GM19467 (cell line): ENCODE measurements at regions not wholly inside any gene's neighbourhood (a gene's known extent, or its start where the extent isn't known, plus 50 kb on each side); places are given as distances from the start of the nearest gene placed in this dataset.

Source experiments
- ATAC-seq: cut with Tn5 transposase; IDR thresholded peaks from one replicate; pipeline ENCODE4 v1.9.1; 2021; ENCODE audit warnings: mild to moderate bottlenecking, moderate library complexity; ENCODE audit not compliant: unreplicated experiment

DNA sequence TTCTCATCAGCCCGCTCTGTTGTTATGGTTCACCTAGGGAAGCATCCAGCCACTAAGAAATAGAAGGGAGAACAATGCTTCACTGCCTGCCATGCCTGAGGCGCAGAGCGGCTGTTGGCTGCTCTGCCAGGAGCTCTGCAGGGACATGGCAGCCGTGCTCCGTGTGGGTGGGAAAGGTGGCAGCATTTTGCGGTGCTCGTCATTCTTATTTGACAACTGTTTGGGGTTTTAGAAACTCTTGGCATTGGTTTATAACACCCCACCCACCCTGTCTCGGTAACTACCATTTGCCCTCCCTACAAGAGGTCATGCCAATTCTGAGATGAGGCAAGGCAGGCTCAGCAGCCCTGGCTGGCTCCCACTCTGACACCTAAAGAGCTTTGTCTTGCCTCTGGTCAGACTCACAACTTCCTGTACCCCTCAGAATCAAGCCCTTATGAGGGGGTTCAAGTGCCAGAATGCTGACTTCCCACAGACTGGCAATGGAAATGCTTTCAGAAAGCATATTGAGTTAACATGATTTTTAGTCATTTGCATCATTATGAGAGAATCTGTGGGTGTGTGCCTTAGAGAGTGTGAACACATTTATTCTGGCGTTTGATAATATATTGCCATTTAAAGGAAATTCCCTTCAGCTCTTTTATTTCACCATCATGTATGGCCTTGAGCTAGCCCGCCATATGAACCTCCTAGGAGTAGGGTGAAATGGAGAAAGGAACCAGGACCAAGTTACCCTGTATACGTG lies 288.0 kb upstream of the ANKRD55 start:
- ATAC-seq, result no peak

DNA sequence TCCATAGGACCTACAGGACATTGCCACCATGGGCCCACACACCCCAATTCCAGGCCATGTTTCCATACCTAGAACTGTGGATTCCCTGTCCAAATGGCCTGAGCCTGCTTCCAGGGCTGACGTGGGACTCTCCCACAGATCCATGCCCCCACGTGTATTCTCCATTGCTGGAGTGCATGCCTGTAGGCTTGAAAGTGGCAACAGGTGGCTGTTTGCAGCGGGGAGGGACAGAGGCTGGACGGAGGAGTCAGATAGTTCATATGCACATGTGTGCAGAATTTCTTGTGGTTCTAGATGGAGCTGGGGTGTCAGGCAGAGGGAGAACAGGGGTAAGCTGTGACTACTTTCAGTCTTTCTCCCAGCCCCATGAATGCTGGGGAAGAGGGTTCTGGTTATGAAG lies 285.7 kb upstream of the ANKRD55 start:
- ATAC-seq, result no peak

- no peak for ATAC-seq
These were observed 283.9 kb upstream of the ANKRD55 start for GRCh38 chr5:56517011-56517416.

GRCh38 chr5:56516441-56516840 lies 283.3 kb upstream of the ANKRD55 start:
- ATAC-seq, result no peak

GRCh38 chr5:56516035-56516434 lies 282.9 kb upstream of the ANKRD55 start:
- no peak for ATAC-seq

GRCh38 chr5:56515011-56515410 lies 281.9 kb upstream of the ANKRD55 start:
- ATAC-seq, result no peak

- ATAC-seq, result no peak
These were observed 281.1 kb upstream of the ANKRD55 start for GRCh38 chr5:56514245-56514644.

DNA sequence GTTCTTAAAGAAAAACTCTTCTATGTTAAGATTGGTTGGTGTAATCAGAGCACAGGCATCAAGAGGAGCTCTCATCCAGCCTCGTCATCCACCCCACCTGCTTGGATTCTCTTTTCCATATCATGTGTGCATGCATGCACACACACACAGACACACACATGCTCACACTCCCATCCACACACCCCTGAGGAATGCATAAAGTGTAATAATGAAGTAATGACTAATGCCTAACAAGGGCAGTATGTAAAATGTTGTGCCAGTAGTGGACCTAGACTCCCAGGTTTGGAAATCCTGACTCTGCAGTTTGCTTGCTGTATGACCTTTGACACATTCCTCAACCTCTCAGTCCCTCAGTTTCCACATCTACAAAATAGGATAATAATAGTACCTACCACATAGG lies 280.0 kb upstream of the ANKRD55 start:
- no peak for ATAC-seq

GRCh38 chr5:56512313-56512996 lies 279.3 kb upstream of the ANKRD55 start:
- ATAC-seq, result no peak

- ATAC-seq, result no peak
These were observed 278.3 kb upstream of the ANKRD55 start for GRCh38 chr5:56511326-56511841.

GRCh38 chr5:56508249-56508648 lies 275.1 kb upstream of the ANKRD55 start:
- no peak for ATAC-seq

GRCh38 chr5:56507351-56507930 lies 274.3 kb upstream of the ANKRD55 start:
- ATAC-seq, result no peak

- no peak for ATAC-seq
These were observed 273.3 kb upstream of the ANKRD55 start for GRCh38 chr5:56506211-56506965.

- ATAC-seq, result no peak
These were observed 270.8 kb upstream of the ANKRD55 start for GRCh38 chr5:56503929-56504328.

- ATAC-seq, result no peak
These were observed 268.8 kb upstream of the ANKRD55 start for GRCh38 chr5:56501781-56502557.

DNA sequence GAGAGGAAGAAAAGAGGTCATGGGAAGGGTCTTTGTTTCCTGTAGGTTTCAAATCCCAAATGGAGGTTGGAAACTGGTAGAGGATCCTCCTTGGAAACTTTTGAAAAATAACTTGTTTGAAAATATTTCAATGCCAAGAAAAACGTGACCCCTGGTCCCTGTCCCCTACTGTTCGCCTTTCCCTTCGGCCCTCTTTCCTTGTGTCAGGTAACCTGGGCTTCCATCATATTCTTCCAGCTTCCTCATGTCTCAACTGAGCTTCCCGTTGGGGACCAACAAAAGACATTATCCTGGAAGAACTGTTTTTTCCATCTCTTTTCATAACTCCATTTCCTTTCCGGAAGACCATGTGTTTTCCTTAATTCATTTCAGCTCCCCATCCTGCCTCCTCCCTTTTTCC lies 266.8 kb upstream of the ANKRD55 start:
- ATAC-seq, result no peak

DNA sequence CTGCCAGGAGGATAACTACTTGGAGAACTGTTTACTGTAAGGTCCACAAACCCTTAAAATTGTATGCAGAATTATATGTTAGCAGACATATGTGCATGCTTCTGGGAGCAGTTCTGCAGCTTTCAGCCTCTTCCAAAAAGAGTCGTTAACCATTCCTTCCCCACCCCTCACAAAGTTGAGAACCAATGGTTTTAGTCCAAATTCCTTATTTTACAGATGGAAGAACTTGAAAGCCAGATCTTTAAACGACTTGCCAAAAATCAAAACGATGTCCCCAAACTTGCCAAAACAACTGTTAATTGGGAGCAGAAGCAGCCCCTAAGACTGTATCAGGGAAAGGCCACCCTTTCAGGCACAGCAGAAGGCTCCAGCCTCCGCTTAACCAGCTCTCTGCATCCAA lies 266.4 kb upstream of the ANKRD55 start:
- no peak for ATAC-seq

- ATAC-seq, result no peak
These were observed 265.7 kb upstream of the ANKRD55 start for GRCh38 chr5:56498759-56499395.

DNA sequence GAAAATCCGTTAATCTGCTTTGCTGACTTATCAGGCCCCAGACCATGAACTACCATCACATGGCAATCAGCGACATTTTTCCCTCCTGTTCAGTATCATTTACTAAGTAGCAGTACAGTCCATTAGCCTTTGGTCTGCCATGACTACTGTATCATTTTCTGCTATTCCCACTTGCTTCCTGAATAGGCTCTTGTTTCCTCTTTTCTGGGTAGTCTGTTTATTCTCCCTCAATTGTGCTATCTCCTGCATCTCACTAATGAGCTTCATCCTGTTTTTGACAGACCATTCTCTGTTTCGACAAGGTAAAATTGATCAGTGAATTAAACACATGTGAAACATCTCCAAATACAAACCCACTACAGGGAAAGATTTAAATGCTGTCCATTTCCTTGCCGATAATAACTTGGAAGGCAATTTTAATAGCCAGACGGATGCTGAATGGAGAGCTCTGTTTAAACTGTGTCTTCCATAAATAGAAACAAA lies 263.5 kb upstream of the ANKRD55 start:
- ATAC-seq, result no peak

DNA sequence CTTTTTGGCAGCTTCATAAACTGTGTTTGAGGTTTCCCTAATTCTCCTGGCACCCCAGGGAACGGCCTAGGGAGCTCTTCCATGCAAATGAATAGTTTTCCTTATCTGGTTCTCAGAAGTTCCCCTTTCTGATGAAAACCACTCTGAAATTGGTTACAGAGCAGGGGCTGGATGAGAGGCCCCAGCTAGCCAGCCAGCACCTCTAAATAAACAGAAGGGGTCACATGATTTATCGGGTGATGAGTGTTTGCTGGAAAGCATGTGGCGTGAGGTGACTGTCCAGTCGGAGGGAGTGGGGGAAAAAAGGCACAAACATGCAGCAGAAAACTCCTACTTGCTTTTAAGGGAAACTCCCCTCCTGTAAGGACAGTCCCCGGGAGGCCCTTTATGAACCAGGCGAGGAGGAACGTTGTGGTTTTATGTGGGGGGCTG lies 261.2 kb upstream of the ANKRD55 start:
- no peak for ATAC-seq
